HEK293T (cell line): ENCODE measurements at regions not wholly inside any gene's neighbourhood (a gene's known extent, or its start where the extent isn't known, plus 50 kb on each side); places are given as distances from the start of the nearest gene placed in this dataset.

ENCODE experiments used
- CTCF ChIA-PET: fragments of 350-600 bp; formaldehyde crosslinking; extraction: SDS; loops from one replicate; lab custom pipeline; 2021; ENCODE audit warnings: antibody characterized with exemption, inconsistent platforms; lab: Yijun Ruan, JAX
- POLR2A ChIA-PET: fragments of 350-600 bp; formaldehyde crosslinking; extraction: SDS; loops from one replicate; lab custom pipeline; 2020; ENCODE audit warnings: antibody characterized with exemption, inconsistent platforms; lab: Yijun Ruan, JAX
- DNase-seq: peaks from one replicate; pipeline ENCODE4 v3.0.0; 2012; ENCODE audit warnings: mixed read lengths; ENCODE audit errors: extremely low spot score
- ARNT ChIP-seq: fragments of 450-650 bp; IDR thresholded peaks from 2 replicates; pipeline ENCODE4 v1.6.1; 2017; ENCODE audit warnings: mild to moderate bottlenecking
- BHLHE40 ChIP-seq: fragments of 450-650 bp; IDR thresholded peaks from 2 replicates; pipeline ENCODE4 v1.6.1; 2016; ENCODE audit warnings: mild to moderate bottlenecking, moderate library complexity, borderline replicate concordance
- CTBP1 ChIP-seq: fragments of 450-650 bp; IDR thresholded peaks from 2 replicates; pipeline ENCODE4 v1.6.1; 2016; ENCODE audit warnings: borderline replicate concordance
- ELF4 ChIP-seq: fragments of 450-650 bp; IDR thresholded peaks from 2 replicates; pipeline ENCODE4 v1.6.1; 2017; ENCODE audit warnings: antibody characterized with exemption
- FOXA1 ChIP-seq: fragments of 450-650 bp; IDR thresholded peaks from 2 replicates; pipeline ENCODE4 v1.6.1; 2016; ENCODE audit warnings: mild to moderate bottlenecking
- FOXK2 ChIP-seq: fragments of 450-650 bp; IDR thresholded peaks from 2 replicates; pipeline ENCODE4 v1.6.1; 2016; ENCODE audit warnings: mild to moderate bottlenecking
- FOXM1 ChIP-seq: fragments of 450-650 bp; IDR thresholded peaks from 2 replicates; pipeline ENCODE4 v1.6.1; 2017; ENCODE audit warnings: mild to moderate bottlenecking, borderline replicate concordance
- HDGF ChIP-seq: fragments of 450-650 bp; IDR thresholded peaks from 2 replicates; pipeline ENCODE4 v1.6.1; 2017; ENCODE audit warnings: antibody characterized with exemption, borderline replicate concordance
- L3MBTL2 ChIP-seq: fragments of 450-650 bp; conservative IDR thresholded peaks from 2 replicates; pipeline ENCODE4 v1.6.1; 2016; ENCODE audit warnings: mild to moderate bottlenecking
- LEF1 ChIP-seq: fragments of 450-650 bp; IDR thresholded peaks from 2 replicates; pipeline ENCODE4 v1.6.1; 2017; ENCODE audit warnings: mild to moderate bottlenecking, borderline replicate concordance
- NFRKB ChIP-seq: fragments of 450-650 bp; IDR thresholded peaks from 2 replicates; pipeline ENCODE4 v1.6.1; 2016; ENCODE audit warnings: mild to moderate bottlenecking, moderate library complexity
- SP1 ChIP-seq: fragments of 450-650 bp; IDR thresholded peaks from 2 replicates; pipeline ENCODE4 v1.6.1; 2017
- SUZ12 ChIP-seq: fragments of 450-650 bp; IDR thresholded peaks from 2 replicates; pipeline ENCODE4 v1.6.1; 2016; ENCODE audit warnings: mild to moderate bottlenecking
- TARDBP ChIP-seq: fragments of 450-650 bp; IDR thresholded peaks from 2 replicates; pipeline ENCODE4 v1.6.1; 2016
- ZNF384 ChIP-seq: fragments of 450-650 bp; IDR thresholded peaks from 2 replicates; pipeline ENCODE4 v1.6.1; 2016
- TF ChIP-seq, protein P1 (sequence below): fragments of 450-650 bp; IDR thresholded peaks from 2 replicates; pipeline ENCODE4 v1.6.1; 2016

DNA sequence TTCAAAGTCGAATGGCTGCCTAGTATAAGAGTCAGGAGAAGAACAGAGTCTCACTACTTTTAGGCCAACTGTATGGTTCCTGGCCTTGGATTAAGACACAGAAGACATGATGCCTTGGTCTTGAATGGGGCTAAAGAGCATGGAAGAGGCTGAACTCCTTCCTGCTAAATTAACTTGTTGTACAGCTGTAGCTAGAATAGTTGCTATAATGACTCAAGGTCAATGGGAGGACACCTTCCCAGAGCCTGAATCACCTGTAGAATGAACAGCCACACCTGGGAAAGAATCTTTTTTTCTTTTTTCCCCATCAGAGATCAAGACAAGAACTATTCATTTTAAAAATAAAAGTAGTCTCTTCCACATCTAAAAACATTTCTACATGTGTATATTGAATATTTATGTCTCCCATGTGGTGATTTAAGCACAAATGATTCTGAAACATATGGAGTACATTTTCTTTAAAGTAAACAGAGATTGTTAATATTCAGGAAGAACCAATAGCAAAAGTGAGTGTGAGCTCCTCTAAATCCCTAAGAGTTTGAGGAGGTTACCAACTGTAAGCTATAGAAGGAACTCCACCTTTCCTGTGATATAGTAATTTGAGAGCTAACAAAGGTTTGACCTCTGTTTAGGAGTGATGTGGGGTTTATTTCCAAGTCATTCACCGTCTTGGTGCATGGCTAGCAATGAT, 191.3 kb downstream of the TGFB2 start:
- TF ChIP-seq CTBP1: no peak
- no peak for TF ChIP-seq FOXM1
- TF ChIP-seq ZNF384: no peak
- TF ChIP-seq, protein P1, sequence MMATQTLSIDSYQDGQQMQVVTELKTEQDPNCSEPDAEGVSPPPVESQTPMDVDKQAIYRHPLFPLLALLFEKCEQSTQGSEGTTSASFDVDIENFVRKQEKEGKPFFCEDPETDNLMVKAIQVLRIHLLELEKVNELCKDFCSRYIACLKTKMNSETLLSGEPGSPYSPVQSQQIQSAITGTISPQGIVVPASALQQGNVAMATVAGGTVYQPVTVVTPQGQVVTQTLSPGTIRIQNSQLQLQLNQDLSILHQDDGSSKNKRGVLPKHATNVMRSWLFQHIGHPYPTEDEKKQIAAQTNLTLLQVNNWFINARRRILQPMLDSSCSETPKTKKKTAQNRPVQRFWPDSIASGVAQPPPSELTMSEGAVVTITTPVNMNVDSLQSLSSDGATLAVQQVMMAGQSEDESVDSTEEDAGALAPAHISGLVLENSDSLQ: no peak
- TF ChIP-seq ARNT: no peak
- no peak for TF ChIP-seq NFRKB
- TF ChIP-seq FOXK2: no peak
- TF ChIP-seq ELF4: no peak
- no peak for TF ChIP-seq SUZ12
- no peak for TF ChIP-seq BHLHE40
- ChIA-PET CTCF (no interaction called here), POLR2A (no interaction called here)
- no peak for DNase-seq

DNA sequence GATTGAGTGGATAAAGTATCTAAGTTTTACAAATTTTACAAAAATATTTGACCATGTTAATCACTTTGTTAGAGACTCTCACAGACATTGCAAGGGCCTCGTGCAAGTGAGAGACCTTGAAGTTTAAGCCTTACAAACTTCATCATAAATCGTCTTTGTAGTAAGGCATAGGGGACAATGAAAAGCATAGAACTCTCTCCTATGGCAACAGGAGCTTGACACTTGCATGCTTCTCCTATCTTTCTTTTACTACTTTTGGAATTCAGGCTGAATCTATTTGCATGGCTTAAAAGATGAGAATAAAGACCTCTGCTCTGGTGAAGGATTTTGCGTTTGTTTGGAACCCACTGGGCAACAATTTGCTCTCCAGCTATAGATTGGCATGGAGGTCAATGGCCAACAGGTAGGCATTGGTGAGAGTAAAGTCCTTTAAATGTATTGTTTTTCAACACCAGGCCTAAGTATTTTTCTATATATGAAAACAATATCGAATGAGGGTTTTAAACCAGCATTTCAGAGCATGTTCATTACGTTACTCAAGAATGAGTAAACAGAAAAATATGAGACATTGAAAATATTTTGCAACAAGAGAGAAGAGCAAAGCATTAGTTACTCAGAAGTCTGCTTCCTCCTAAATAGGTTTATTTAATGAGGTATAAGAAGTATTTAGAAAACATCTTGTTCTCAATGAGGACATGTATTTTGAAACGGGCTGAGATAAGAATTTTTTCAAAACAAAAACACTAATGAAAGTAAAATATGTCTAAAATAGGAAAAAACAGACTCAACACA, 192.2 kb downstream of the TGFB2 start:
- CTCF ChIA-PET: no interaction called here
- DNase-seq: no peak
- POLR2A ChIA-PET: no interaction called here
- TF ChIP-seq SUZ12: no peak
- no peak for TF ChIP-seq BHLHE40
- no peak for TF ChIP-seq HDGF

- CTCF ChIA-PET: no interaction called here
- TF ChIP-seq LEF1 (no peak), SP1 (no peak), ZNF384 (no peak), HDGF (no peak), FOXK2 (no peak), BHLHE40 (no peak), L3MBTL2 (no peak), NFRKB (no peak), FOXA1 (no peak), ELF4 (no peak), FOXM1 (no peak), ARNT (no peak)
- TF ChIP-seq, protein P1: no peak
- POLR2A ChIA-PET: no interaction called here
- DNase-seq: no peak
These were observed 193.2 kb downstream of the TGFB2 start for GRCh38 chr1:218538341-218538740.

- TF ChIP-seq CTBP1 (no peak), FOXM1 (no peak)
- DNase-seq: no peak
- ChIA-PET POLR2A (no interaction called here), CTCF (interaction anchor here (0.6 kb wide), 2 partner anchors 24 to 671 kb away, joined by 4 to 5 read pairs; no protein-coding TSS in a partner anchor)
These were observed 201.2 kb downstream of the TGFB2 start for GRCh38 chr1:218546314-218546713.

DNA sequence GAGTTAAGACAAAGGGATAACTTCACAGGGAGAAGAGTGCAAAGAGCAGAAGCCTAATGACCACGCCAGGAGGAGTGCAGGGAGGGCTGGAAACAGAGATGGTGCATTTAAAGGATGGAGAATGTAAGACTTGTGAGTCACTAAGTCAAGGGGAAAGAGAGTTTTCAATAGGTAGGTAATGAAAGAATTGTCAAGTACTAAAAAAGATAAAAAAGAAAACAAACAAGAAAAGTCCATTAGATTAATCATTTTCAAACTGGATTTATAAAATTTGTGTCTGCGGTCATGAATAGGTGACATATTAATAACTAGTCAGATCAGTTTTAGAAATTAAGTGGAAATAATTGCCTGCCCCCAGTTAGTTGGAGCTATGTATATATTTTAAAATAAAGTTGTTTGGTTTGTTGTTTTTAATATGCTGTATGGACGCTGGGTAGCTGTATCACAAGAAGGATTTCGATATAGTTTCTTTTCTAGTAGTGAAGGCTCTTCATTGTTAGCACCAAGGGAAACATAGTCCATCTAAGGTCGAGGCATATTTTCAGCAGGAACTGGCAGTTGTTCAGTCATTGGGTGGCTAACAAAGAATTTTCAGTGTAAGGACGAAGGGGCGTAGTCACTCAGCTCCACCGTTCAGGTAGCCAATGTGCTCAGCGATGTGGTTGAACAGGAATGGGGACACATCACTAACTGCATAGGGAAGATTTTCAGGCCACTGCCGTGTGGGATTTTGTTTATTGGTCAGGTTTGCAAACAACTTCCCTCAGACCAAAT, 203.0 kb downstream of the TGFB2 start:
- POLR2A ChIA-PET: interaction anchor here (0.8 kb wide), 1 partner anchor 339 kb away, joined by 3 read pairs; no protein-coding TSS in a partner anchor
- DNase-seq: no peak
- TF ChIP-seq SUZ12: no peak
- TF ChIP-seq, protein P1: no peak
- no peak for TF ChIP-seq SP1
- no peak for TF ChIP-seq ELF4
- no peak for TF ChIP-seq TARDBP
- no peak for TF ChIP-seq FOXA1
- no peak for TF ChIP-seq CTBP1
- CTCF ChIA-PET: interaction anchor here (0.6 kb wide), 1 partner anchor 282 kb away, joined by 3 read pairs; no protein-coding TSS in a partner anchor

DNA sequence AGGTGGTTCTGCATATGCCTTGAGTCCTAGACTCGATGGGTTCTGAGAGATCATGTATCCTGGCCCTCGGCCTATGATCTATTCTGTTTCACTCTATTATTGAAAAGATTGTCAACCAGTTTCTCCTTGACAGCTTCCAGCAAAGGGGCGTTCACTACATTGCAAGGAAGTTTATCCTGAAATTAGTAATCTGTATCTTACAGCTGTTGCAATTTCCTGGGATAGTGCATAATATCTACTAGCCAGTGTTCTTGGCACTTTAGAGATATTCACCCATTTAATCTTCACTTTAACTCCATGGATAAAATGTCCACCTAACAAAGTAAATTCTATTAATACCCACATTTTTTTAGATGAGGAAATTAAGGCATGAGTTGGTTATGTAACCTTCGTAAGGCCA, 203.6 kb downstream of the TGFB2 start:
- POLR2A ChIA-PET: interaction anchor here (0.8 kb wide), 1 partner anchor 340 kb away, joined by 3 read pairs; no protein-coding TSS in a partner anchor
- no peak for DNase-seq
- no peak for TF ChIP-seq ELF4
- TF ChIP-seq FOXA1: no peak
- TF ChIP-seq FOXK2: no peak
- TF ChIP-seq L3MBTL2: no peak
- no peak for TF ChIP-seq NFRKB
- TF ChIP-seq SUZ12: no peak
- no peak for TF ChIP-seq ZNF384
- TF ChIP-seq BHLHE40: no peak
- TF ChIP-seq HDGF: no peak
- no peak for TF ChIP-seq CTBP1
- no peak for TF ChIP-seq FOXM1
- no peak for TF ChIP-seq LEF1
- TF ChIP-seq SP1: no peak
- TF ChIP-seq, protein P1: no peak
- no peak for TF ChIP-seq ARNT
- CTCF ChIA-PET: no interaction called here
